NCI-H1694 (cell line): ENCODE measurements at regions not wholly inside any gene's neighbourhood (a gene's known extent, or its start where the extent isn't known, plus 50 kb on each side); places are given as distances from the start of the nearest gene placed in this dataset.
A peak's percentile ranks its signal among the peaks of the same experiment; 100 is the strongest.

Source experiments
- DNase-seq: peaks from one replicate; lab custom pipeline; 2025; lab: John Stamatoyannopoulos, UW

GRCh38 chr3:70840106-70840870, 527.9 kb upstream of the MDFIC2 start:
- no peak for DNase-seq

- DNase-seq: no peak
Measured at GRCh38 chr3:70833239-70833960, 521.0 kb upstream of the MDFIC2 start.

- no peak for DNase-seq
Measured at GRCh38 chr3:70832834-70833205, 520.4 kb upstream of the MDFIC2 start.

- no peak for DNase-seq
Measured at GRCh38 chr3:70832089-70832833, 519.8 kb upstream of the MDFIC2 start.

GRCh38 chr3:70829092-70829491, 516.7 kb upstream of the MDFIC2 start:
- no peak for DNase-seq

GRCh38 chr3:70824773-70825172, 512.3 kb upstream of the MDFIC2 start:
- peak; percentile 1 for DNase-seq

- peak; percentile 7 for DNase-seq
Measured at GRCh38 chr3:70824078-70824477, 511.6 kb upstream of the MDFIC2 start.

GRCh38 chr3:70823622-70824021, 511.2 kb upstream of the MDFIC2 start:
- DNase-seq: no peak

GRCh38 chr3:70822669-70823068, 510.2 kb upstream of the MDFIC2 start:
- DNase-seq: peak; percentile 36

GRCh38 chr3:70821602-70822001, 509.2 kb upstream of the MDFIC2 start:
- DNase-seq: no peak

- DNase-seq: no peak
Measured at GRCh38 chr3:70820397-70820796, 508.0 kb upstream of the MDFIC2 start.

GRCh38 chr3:70818145-70818544, 505.7 kb upstream of the MDFIC2 start:
- DNase-seq: no peak

GRCh38 chr3:70816346-70816745, 503.9 kb upstream of the MDFIC2 start:
- DNase-seq: no peak

- no peak for DNase-seq
Measured at GRCh38 chr3:70815817-70816216, 503.4 kb upstream of the MDFIC2 start.

GRCh38 chr3:70813311-70813710, 500.9 kb upstream of the MDFIC2 start:
- DNase-seq: no peak

- DNase-seq: no peak
Measured at GRCh38 chr3:70811880-70812279, 499.4 kb upstream of the MDFIC2 start.

GRCh38 chr3:70808881-70809280, 496.4 kb upstream of the MDFIC2 start:
- DNase-seq: no peak

GRCh38 chr3:70806556-70806955, 494.1 kb upstream of the MDFIC2 start:
- DNase-seq: no peak

- no peak for DNase-seq
Measured at GRCh38 chr3:70806021-70806420, 493.6 kb upstream of the MDFIC2 start.

GRCh38 chr3:70805061-70805889, 492.8 kb upstream of the MDFIC2 start:
- DNase-seq: no peak

GRCh38 chr3:70803891-70804290, 491.5 kb upstream of the MDFIC2 start:
- no peak for DNase-seq

- no peak for DNase-seq
Measured at GRCh38 chr3:70803319-70803718, 490.9 kb upstream of the MDFIC2 start.
